ELF-1 (cell line): ENCODE measurements at regions not wholly inside any gene's neighbourhood (a gene's known extent, or its start where the extent isn't known, plus 50 kb on each side); places are given as distances from the start of the nearest gene placed in this dataset.
A peak's percentile ranks its signal among the peaks of the same experiment; 100 is the strongest.
"Not testable (repeated sequence)": the region's sequence is repeated elsewhere in the genome, so short reads cannot be mapped to it uniquely, and the experiment has no call there.

Source experiments
- DNase-seq: peaks from one replicate; pipeline ENCODE4 v3.0.0-alpha.2; 2016; ENCODE audit warnings: low read depth, low spot score

DNA sequence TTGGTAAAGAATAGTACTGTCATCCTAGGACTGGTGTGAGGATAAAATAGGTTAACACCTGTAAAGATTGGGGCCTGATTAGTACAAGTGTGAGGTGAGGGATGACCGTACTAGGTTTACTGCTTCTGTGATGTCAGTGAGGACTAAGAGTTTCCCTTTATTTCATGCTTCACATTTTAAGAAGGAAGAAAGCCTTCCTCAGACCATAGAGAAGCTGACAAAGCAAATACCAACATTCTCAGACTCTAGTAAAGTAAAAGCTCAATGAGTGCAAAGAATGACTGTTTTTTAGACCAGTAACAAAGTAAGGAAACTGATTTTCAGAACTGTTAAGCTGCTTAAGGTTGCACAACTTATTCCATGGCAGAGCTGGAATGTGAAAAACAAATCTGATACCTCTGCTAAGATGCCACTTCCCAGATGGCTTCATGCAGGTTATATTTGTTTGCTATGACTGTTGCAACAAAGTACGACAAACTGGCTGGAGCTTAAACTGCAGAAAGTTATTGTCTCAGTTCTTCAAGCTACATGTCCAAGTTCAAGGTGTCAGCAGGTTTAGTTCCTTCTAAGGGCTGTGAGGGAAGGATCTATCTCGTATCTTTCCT lies 354.9 kb downstream of the RSL24D1 start:
- no peak for DNase-seq

DNA sequence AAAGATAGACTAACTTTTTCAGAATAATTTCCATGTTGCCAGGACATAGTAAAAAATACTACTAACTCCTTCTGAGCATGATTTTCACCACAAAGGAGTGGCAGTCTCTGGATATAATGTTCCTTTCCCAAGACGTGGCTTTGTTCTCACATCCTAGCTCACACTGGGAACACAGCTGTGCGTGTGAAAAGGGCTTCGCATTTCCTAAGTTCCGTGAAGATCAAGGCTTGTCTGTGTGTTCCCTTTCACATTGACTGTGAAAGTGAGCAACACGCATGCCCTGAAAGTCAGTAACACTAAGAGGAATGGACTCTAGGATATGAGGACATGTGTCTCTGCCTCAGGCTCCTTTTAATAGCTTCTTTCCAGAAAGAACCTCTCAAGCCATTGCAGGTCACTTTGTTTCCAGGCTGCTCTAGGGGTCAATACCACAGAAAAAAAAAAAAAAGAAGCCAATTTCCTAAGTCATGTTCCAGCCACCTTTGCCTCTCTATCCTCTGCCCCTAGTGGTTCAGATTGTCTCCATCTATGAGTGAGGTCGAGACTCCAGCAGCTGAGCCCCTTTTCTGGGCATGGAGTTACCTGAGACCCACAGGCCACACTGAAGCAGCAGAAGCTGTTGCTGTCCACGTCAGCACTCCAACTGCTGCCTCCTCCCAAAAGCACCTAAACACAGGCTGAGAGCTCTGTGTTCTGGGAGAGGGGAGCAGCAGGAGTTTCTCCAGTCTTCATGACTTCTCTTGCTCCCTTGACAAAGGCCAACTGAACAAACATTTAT lies 355.9 kb downstream of the RSL24D1 start:
- peak; percentile 6 for DNase-seq

DNA sequence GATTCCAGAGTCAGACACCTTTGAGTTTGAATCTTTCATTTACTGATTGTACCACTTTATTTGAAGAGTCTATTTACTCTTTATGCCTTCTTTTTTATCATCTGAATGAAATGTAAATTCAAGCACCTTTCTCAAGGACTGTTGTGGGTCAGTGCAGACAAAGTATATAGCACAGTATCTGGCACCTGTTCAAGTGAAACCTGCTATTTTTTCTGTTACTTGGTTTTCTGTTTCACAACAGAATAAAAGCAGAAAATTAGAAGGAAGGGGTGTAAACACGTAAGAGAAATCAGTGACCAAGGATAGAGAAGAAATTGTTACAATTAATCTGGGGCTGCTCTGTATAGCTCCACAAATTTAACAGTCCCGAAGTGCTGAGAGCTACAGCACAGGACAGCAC lies 357.4 kb downstream of the RSL24D1 start:
- no peak for DNase-seq

DNA sequence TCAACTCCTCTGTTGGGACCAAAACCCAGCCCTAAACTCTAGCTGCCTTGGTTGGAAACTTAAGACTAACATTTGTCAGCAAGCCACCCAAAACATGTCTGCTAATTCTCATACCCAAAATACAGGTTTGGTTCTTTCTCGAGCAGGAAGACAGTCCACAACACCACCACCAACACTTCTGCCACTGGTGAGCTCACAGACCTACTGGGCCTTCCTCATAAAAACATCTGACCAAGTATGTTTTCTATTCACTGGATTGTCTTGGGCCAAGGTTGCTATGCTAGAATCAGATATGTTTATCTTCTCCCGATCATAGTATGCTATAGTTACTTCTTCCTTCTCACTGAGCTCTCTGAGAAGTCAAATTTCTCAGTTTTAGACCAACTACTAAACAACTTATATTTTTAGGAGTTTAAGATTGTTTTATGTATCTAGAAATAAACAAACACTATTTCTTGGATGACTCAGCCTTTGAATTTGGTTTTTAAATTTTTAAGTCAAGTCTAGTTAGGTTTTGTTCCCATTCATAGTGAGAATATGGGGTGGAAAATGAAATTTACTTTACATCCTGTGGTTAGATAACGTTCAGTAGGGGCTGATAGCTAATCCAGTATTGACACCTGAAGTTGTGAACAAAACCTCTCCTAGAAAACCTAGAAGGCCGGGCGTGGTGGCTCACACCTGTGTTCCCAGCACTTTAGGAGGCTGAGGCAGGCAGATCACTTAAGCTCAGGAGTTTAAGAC lies 360.5 kb downstream of the RSL24D1 start:
- no peak for DNase-seq

DNA sequence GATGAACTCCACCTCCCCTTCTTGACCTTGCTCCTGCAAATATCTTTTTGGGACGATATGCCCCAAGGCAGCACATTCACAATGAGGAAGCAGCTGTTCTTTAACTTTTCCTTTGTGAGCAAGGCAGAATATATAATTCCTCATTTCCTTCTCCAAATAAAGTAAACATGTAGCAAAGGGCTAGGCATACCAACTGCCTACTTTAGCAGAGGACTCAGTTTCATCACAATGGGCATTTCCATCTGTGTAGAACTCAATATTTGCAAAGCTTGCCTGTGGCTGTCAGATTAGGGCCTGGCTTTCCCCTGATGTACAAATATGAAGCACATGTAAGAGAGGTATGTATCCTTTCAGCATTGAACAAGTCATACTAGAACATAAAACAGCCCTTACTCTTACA lies 366.9 kb downstream of the RSL24D1 start:
- DNase-seq, result no peak

DNA sequence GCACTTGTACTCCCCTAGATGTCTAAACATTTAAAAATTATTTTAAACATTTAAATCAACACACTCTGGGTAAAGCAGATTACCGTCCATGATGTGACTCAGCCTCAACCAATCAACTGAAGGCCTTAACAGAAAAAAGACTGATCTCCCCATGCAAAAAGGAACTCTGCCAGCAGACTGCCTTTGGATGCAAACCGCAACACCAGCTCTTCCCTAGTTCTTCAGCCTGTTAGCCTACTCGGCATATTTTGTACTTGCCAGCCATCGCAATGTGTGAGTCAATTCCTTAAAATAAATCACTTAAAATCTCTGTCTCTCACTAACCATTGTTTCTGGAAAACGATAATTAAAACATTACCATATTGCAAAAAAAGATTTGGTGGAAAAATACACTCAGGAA lies 375.9 kb downstream of the RSL24D1 start:
- DNase-seq, result no peak

DNA sequence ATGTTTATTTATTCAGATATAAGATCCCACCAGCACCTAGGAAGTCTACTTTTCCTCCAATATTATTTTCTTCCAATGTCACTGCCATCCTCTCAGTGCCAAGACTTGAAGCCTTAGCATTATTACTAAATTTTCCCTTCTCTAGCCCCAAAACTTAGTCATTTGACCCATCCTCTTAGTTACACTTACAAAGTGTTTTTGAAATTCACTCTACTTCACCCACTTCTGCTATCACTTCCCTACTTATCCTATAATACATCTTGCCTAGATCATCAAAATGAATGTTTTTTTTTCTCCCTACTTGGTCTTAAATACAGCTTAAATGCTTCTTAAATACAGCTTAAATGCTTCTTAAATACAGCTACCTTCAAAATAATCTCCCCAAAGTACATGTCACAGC lies 376.6 kb downstream of the RSL24D1 start:
- DNase-seq, result no peak

DNA sequence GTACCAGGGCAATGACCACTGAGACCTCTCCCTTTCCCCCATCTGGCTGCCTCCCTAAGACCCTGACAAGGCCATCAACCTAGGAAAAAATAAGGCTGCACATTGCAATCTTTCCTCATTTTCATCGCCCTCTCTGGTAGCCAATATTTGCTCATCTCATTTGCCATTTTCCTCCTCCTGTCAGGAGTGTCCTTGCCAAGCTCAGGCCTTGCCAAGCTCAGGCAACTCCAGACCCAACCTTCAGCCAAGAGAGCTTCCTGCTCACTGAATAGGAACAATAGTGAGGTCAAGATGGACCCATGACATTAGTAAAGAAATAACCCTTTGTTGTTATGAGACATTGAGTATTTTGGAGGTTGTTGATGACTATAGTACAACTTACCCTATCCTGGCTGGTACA lies 380.3 kb downstream of the RSL24D1 start:
- no peak for DNase-seq

DNA sequence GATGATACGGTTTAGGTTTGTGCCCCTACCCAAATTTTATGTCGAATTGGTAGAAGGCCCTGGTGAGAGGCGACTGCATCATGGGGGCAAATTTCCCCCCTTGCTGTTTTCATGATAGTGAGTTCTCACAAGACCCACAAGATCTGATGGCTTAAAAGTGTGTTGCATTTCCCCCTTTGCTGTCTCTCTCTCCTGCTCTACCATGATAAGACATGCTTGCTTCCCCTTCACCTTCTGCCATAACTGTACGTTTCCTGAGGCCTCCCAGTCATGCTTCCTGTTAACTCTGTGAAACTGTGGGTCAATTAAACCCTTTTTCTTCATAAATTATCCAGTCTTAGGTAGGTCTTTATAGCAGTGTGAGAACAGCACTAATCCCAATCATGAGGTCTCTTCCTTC lies 381.2 kb downstream of the RSL24D1 start:
- DNase-seq, result no peak

DNA sequence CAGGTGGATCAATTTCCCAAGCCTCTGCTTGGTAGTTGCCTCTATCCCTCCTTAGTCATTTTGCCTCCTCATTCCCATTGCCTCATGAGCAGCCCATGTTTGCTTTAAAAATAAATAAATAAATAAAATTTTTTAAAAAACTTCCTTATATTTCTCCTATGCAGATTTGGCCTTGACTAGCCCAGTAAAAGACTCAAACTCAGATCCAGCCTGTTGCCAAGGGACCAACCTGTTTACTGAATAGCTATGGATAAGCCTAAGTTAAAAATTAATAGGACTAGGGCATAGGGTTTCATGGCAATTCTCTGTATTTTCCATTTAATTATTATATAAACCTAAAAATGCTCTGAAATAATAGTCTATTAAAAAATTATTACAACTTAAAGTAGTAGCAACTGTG lies 384.4 kb downstream of the RSL24D1 start:
- no peak for DNase-seq

DNA sequence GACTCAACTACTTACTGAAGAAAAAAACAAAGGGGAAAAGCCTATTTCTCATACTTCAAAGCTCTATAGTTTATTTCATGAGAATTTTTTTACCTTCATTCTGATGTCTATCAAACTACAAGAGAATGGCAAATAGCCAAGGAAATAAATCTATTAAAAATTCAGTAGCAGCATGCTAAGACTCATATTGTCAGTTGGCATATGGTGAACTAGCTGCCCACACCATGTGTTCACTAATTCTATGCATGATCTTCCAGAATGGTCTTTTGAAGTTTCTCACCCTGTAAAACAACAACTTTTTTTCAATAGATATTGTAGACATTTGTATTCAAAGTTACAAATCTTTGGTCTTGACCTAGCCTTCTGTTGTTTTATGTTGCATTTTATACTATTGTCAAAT lies 386.2 kb downstream of the RSL24D1 start:
- DNase-seq, result no peak

DNA sequence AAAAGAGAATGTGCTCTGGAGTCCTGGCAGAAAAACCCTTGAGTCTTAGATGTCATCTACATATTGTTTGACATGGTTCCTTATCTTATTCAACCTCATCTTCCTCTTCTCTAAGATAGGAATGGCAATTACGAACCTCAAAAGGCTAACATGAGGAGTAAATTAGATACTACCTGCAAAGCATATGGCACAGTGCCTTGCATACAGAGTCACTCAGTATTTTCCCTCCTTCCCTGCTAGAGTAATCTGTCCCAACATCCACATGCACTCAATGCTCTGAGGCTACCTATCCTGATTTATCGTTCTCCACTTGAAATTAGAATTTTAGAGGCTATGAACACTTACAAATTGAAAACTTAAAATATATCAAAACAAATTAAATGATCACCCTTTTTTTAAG lies 386.7 kb downstream of the RSL24D1 start:
- DNase-seq, result no peak

DNA sequence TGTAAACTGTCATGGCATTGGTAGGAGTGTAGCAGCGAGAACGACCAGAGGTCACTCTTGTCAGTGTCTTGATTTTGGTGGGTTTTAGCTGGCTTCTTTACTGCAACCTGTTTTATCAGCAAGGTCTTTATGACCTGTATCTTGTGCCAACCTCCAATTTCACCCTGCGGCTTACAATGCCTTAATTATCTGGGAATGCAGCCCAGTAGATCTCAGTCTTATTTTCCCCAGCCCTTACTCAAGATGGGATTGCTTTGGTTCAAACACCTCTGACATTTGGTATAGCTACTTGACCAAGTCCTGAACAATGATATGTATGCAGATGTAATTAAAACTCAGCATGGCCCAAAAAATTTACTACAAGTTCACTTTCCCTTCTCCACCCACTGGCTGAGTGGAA lies 388.4 kb downstream of the RSL24D1 start:
- DNase-seq, result no peak

DNA sequence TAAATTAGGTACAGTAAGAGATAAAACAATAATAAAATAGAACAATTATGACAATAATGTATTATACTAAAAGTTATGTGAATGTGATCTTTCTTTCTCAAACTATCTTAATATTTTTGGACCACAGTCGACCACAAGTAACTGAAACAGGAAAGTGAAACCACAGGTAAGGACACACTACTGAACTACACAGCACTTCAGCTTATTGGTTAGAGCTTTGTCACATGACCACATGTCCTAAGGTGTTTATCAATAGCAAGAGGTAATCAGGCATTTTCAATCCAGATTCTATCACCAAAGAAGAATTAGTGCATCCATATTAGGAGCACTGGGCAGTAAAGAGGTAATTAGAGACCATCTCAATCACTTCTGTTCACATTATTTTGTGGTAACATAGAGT lies 392.8 kb downstream of the RSL24D1 start:
- DNase-seq, result no peak

DNA sequence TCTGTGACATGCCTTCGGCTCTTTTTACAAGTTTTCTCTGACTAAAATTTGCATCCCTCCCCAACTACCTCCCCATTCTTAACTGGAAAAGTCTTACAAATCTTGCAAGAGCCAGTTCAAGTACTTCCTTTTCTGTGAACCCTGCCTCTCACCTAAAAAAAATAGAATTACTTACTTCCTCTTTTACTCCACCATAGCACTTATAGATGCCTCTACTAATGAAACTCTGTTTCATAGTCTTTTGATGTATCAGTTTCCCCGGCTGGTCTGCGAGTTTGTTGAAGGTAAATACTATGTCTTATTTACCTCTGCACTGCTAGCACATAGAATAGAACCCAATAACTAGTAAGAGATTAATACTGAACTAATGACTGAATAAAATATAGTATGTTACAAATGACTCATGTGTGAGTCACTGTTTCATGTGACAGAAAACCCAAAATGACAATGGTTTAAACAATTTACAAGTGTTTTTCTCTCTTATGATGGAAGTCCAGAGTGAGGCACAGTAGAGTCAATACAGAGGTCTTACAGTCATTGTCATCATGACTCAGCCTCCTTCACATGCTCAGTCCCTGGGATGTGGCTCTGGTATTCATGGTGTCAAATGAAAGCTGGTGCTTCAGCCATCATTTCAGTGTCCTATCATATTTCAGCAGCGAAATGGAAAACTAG lies 393.5 kb downstream of the RSL24D1 start:
- DNase-seq, result no peak

DNA sequence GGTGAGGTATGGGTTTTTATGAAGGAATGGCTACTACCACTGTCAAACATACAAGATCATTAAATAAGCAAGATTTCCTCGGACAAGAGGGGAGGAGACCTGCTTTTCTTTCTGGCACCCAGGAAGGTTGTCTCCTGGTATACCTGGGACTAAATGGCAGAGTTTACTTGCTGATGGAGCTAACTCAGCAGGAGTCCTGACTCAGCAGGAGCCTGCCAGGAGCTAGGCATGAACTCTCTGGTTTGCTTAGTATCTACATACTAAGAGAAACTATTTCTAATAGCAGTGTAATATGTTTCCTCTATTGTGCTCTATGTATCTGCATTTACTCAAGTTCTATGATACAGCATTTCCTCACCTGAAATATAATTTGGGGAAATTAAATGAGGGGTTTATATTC lies 404.2 kb downstream of the RSL24D1 start:
- no peak for DNase-seq

DNA sequence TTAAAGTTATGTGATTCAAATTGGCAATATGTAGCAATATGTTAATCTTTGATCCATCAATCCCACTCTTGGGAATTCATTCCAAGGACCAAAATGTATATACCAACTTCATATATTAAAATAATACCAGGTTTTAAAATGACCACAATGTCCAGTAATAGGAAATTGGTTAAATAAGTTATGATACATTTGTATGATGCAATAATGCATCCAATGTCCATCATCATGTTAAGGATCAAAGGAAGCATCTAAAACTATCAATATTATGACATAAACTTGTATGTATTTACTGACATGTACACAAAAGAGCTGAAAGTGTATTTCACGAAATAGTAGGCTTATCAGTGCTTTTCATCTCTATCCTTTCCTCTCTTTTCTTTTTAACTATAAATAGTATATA lies 406.0 kb downstream of the RSL24D1 start:
- no peak for DNase-seq

DNA sequence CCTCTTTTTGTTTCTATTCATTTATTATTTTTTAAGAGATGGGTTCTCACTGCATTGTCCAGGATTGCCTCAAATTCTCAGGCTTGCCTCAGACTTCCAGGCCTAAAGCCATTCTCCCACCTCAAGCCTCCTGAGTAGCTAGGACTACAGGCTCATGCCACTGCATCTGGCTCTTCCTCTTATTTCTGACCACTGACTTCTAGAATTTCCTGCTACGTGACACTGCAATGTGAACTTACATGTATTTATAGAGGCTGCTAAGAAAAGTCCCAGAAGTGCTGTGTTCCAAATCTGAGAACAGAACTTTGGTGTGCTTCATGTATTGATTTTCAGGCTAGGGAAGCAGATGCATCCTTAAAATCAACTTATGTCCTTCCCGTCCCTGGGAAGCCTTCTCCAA lies 407.4 kb downstream of the RSL24D1 start:
- DNase-seq, result no peak

DNA sequence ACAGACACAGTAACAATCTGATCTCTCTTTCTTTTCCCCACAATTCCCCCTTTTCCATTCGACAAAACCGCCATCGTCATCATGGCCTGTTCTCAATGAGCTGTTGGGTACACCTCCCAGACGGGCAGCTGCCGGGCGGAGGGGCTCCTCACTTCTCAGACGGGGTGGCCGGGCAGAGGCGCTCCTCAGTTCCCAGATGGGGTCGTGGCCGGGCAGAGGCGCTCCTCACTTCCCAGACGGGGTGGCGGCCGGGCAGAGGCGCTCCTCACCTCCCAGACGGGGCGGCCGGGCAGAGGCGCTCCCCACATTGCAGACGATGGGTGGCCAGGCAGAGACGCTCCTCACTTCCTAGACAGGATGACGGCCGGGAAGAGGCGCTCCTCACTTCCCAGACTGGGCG lies 415.5 kb downstream of the RSL24D1 start:
- DNase-seq, result not testable (repeated sequence)

DNA sequence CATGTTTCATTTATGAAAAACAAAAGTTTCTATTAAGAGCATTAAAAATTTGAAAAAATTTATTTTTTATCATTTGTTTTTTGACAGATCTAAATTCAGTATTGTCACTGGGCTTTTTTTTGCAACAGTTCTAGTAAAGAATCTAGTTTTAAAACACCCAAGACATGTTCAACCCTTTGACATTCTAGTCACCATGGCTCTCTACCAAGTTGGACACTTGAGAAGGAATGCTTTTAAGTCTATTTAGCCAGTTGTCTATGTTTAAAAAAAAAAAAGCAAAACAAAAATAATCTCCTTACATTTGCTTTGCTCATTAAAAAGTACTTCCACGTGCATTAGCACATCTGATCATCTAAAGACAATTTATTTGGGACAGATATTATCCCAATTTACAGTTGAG lies 417.5 kb downstream of the RSL24D1 start:
- DNase-seq, result no peak

DNA sequence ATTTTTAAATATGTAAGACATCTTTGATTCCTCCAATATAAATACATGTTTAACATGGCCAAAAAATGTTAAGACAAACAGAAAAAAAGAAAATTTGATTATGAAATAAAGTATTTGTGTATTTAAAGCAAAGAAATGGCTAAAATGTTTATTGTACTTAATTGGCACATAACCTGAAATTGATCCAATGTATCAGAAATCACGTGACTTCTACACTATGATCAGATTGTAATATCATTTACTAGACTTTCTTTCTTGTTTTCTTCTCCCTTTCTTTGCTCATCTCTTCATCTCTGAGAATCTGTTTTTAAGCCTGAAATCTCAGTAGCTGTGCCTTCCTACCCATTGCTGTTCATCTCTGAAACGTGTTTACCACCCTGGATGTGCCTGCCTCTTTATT lies 420.3 kb downstream of the RSL24D1 start:
- DNase-seq, result no peak

DNA sequence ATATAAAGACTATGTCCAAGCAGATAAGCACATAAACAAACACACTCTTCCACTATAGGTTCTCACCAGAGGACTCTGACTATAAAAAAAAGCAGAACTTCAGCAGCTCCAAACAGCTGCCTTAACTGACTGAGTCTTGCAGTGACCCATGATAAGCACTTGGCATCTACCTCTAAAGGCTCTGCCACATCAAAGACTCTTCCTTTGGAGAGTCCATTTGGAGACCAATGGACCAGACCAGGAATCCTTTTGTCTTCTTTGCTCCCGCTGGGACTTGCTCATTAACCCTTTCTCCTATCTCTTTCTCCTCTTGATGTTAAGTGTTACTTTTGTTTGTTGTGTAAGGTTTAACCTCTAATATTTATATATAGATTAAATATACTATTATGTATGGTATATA lies 424.1 kb downstream of the RSL24D1 start:
- peak; percentile 2 for DNase-seq
